Heart left ventricle (tissue), 16 donors: ENCODE measurements at regions not wholly inside any gene's neighbourhood (a gene's known extent, or its start where the extent isn't known, plus 50 kb on each side); places are given as distances from the start of the nearest gene placed in this dataset.

ENCODE experiments used
- ATAC-seq, 4 donors: fragments of 200-7000 bp; cut with Tn5 transposase; one replicate each; pipeline ENCODE4 v1.9.1; 2020 to 2022; ENCODE audit warnings: moderate library complexity in 4 of 4, mild to moderate bottlenecking in 3 of 4, moderate number of reproducible peaks in 1 of 4
- DNase-seq, 5 donors: peaks; one replicate each; pipeline ENCODE4 v3.0.0-alpha.2; 2020
- H3K27ac ChIP-seq, 12 donors: fragments of 200-600 bp; sonication (generic) in 4 of 12; one replicate each; pipeline versions ENCODE4 v1.5.0 to v1.8.0; 2016 to 2022; ENCODE audit warnings: mild to moderate bottlenecking in 2 of 12
- H3K27me3 ChIP-seq, 9 donors: fragments of 200-600 bp; sonication (generic) in 2 of 9; one replicate each; pipeline versions ENCODE4 v1.5.1 to v1.8.0; 2016 to 2022; ENCODE audit warnings: mild to moderate bottlenecking in 3 of 9
- H3K36me3 ChIP-seq, 9 donors: fragments of 200-600 bp; sonication (generic) in 2 of 9; one replicate each; pipeline versions ENCODE4 v1.5.0 to v1.8.0; 2018 to 2022; ENCODE audit warnings: mild to moderate bottlenecking in 2 of 9
- H3K4me1 ChIP-seq, 12 donors: fragments of 200-600 bp; sonication (generic) in 4 of 12; one replicate each; pipeline versions ENCODE4 v1.5.0 to v1.8.0; 2016 to 2022; ENCODE audit warnings: mild to moderate bottlenecking in 3 of 12
- H3K4me3 ChIP-seq, 12 donors: fragments of 200-600 bp; sonication (generic) in 4 of 12; one replicate each; pipeline versions ENCODE4 v1.5.0 to v1.8.0; 2017 to 2022; ENCODE audit warnings: mild to moderate bottlenecking in 9 of 12, moderate library complexity in 4 of 12
- H3K9me3 ChIP-seq, 12 donors: fragments of 200-600 bp; sonication (generic) in 4 of 12; one replicate each; pipeline versions ENCODE4 v1.5.0 to v1.8.0; 2016 to 2022; ENCODE audit warnings: mild to moderate bottlenecking in 1 of 12
- POLR2A ChIP-seq, 2 donors: fragments of 450-650 bp; IDR thresholded peaks; one replicate each; pipeline ENCODE4 v1.6.1; 2017; ENCODE audit warnings: antibody characterized with exemption in 2 of 2, mild to moderate bottlenecking in 2 of 2, moderate library complexity in 2 of 2
- WGBS, 4 donors: extraction: QIAGEN DNeasy Blood & Tissue Kit in 2 of 4; methylation state at CpG; one replicate each; pipeline versions ENCODE4 v1.1.5 to v1.1.7; 2013 to 2018; 5-methylcytosine and 5-hydroxymethylcytosine counted together
- intact Hi-C, 10 donors: fragments of 100-400 bp; cut with DNase I; formaldehyde crosslinking; loops; one replicate each; pipeline versions ENCODE4 v1.11.1 to v1.14.2; 2022
- TF ChIP-seq, protein P1 (sequence below), 12 donors: fragments of 200-600 bp; sonication (generic) in 4 of 12; IDR thresholded peaks; one replicate each; pipeline versions ENCODE4 v1.5.0 to v1.8.0; 2018 to 2022; ENCODE audit warnings: antibody characterized with exemption in 12 of 12, mild to moderate bottlenecking in 5 of 12
- donor health status: ischemic (EF 13 %, LVEDD 7.1; RV severe dilation, severe dysfunction).
- donor health status: healthy with polysubstance abuse.
- donor health status: DM: no; HTN: yes; CAD: no.
- donor health status: DM: no; HTN: no; CAD: no.
- donor health status: ischemic (EF 25% LVEDD 6.9; RV normal size, moderate dysfunction).
- donor health status: ischemic (EF 25% LVEDD 5.7; RV mildly dilated, moderate dysfunction).
- donor health status: healthy.
- donor health status: DM: yes; HTN: yes; CAD: no.
- donor health status: ischemic (EF 35%, LVEDD 5.7; RV mildly dilated, moderate dysfunction).
- donor health status: nonischemic (EF 11% LVEDD 7.7; RV severe dilation, severe dysfunction).
- donor health status: DM: yes; HTN: yes; CAD: no.
- donor health status: PGD.
- donor health status: ischemic (EF 29% LVEDD 5.4; RV normal size, mild dysfunction).
- donor health status: nonischemic (EF 23%, LVEDD 6.1; RV moderate dilation, normal function).

GRCh38 chr6:9984607-9985006 is 430.3 kb downstream of the TFAP2A start:
- TF ChIP-seq, protein P1, sequence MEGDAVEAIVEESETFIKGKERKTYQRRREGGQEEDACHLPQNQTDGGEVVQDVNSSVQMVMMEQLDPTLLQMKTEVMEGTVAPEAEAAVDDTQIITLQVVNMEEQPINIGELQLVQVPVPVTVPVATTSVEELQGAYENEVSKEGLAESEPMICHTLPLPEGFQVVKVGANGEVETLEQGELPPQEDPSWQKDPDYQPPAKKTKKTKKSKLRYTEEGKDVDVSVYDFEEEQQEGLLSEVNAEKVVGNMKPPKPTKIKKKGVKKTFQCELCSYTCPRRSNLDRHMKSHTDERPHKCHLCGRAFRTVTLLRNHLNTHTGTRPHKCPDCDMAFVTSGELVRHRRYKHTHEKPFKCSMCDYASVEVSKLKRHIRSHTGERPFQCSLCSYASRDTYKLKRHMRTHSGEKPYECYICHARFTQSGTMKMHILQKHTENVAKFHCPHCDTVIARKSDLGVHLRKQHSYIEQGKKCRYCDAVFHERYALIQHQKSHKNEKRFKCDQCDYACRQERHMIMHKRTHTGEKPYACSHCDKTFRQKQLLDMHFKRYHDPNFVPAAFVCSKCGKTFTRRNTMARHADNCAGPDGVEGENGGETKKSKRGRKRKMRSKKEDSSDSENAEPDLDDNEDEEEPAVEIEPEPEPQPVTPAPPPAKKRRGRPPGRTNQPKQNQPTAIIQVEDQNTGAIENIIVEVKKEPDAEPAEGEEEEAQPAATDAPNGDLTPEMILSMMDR (IDR thresholded peaks at IDR 0.05): no peak
- TF ChIP-seq POLR2A (IDR thresholded peaks at IDR 0.05): no peak

GRCh38 chr6:9983168-9983567 is 431.7 kb downstream of the TFAP2A start:
- no peak for ATAC-seq
- WGBS, 4 donors: 75 to 88% (median 83%) methylated on average over 2 of the region's 2 CpGs
- intact Hi-C loops: no loop called here
- DNase-seq: no peak
- Histone ChIP-seq H3K36me3 (no peaks in the 10 kb centered on the region), H3K27me3 (no peaks in the 10 kb centered on the region), H3K9me3 (peaks cover 0 to 9% (median 0%) of the 10 kb centered on the region in 12 donors), H3K4me3 (no peak overlapping the region), H3K4me1 (no peaks in the 10 kb centered on the region), H3K27ac (no peak overlapping the region)
- TF ChIP-seq, protein P1 (IDR thresholded peaks at IDR 0.05): no peak
- TF ChIP-seq POLR2A (IDR thresholded peaks at IDR 0.05): no peak

More at GRCh38 chr6:9984607-9985006, 430.3 kb downstream of the TFAP2A start:
- no peak overlapping the region for H3K4me3 ChIP-seq
- no peak for ATAC-seq
- H3K27me3 ChIP-seq: no peaks in the 10 kb centered on the region
- intact Hi-C loops: no loop called here
- H3K27ac ChIP-seq: no peak overlapping the region
- peaks cover 0 to 9% (median 0%) of the 10 kb centered on the region in 12 donors for H3K9me3 ChIP-seq
- no peaks in the 10 kb centered on the region for H3K4me1 ChIP-seq
- no peak for DNase-seq
- H3K36me3 ChIP-seq: no peaks in the 10 kb centered on the region

DNA sequence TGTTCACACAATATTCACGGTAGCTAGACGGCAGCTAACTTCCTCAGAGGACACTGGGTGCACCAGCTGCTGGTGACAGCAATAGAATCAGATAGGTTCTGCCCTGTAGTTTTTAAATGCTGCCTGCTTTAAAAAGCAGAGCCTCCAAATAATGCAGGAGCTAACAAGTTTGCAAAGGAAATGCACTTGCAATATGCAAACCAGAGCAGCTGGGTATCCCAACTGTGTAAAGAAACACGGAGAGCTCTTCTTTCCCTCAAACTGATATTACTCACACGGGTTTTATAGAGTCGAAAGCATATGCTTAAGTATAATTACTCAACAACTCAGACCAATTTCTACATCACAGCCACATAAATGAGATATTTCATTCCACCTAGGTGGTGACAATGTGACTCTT is 432.7 kb downstream of the TFAP2A start:
- Histone ChIP-seq H3K9me3 (peaks cover 0 to 9% (median 0%) of the 10 kb centered on the region in 12 donors), H3K4me1 (no peaks in the 10 kb centered on the region), H3K27ac (no peak overlapping the region), H3K27me3 (no peaks in the 10 kb centered on the region), H3K4me3 (no peak overlapping the region), H3K36me3 (no peaks in the 10 kb centered on the region)
- no peak for TF ChIP-seq POLR2A (IDR thresholded peaks at IDR 0.05)
- TF ChIP-seq, protein P1 (IDR thresholded peaks at IDR 0.05): no peak
- WGBS, 4 donors: 67 to 83% (median 72%) methylated on average over 5 of the region's 5 CpGs
- intact Hi-C loops: no loop called here
- DNase-seq: no peak
- no peak for ATAC-seq

- WGBS, 4 donors: 80 to 92% (median 86%) methylated on average over 5 of the region's 5 CpGs
Observed at GRCh38 chr6:9979996-9980395, 434.9 kb downstream of the TFAP2A start.

More at GRCh38 chr6:9979996-9980395, 434.9 kb downstream of the TFAP2A start:
- Histone ChIP-seq H3K4me1 (no peaks in the 10 kb centered on the region), H3K9me3 (peaks cover 0 to 9% (median 0%) of the 10 kb centered on the region in 12 donors), H3K36me3 (no peaks in the 10 kb centered on the region), H3K27ac (no peak overlapping the region), H3K27me3 (no peaks in the 10 kb centered on the region), H3K4me3 (no peak overlapping the region)
- TF ChIP-seq POLR2A (IDR thresholded peaks at IDR 0.05): no peak
- TF ChIP-seq, protein P1 (IDR thresholded peaks at IDR 0.05): no peak
- DNase-seq: no peak
- no peak for ATAC-seq
- intact Hi-C loops: no loop called here
